ENCODE measurements at regions not wholly inside any gene's neighbourhood (a gene's known extent, or its start where the extent isn't known, plus 50 kb on each side); places are given as distances from the start of the nearest gene placed in this dataset.

- no peak for TF ChIP-seq CTCF (optimal IDR thresholded peaks at IDR 0.05 in 1 of 3, IDR thresholded peaks at IDR 0.05 in 1 of 3, conservative IDR thresholded peaks at IDR 0.05 in 1 of 3; ENCODE audit: extremely low read depth in 1 of 3, insufficient read depth in 2 of 3, low read length in 3 of 3)
- TF ChIP-seq EZH2 (IDR thresholded peaks at IDR 0.05; ENCODE audit: low read length), result no peak
Measured at GRCh38 chr4:104283303-104283702, 211.4 kb downstream of the CXXC4 start.
